Fibroblast of mammary gland (primary cell): ENCODE measurements at regions not wholly inside any gene's neighbourhood (a gene's known extent, or its start where the extent isn't known, plus 50 kb on each side); places are given as distances from the start of the nearest gene placed in this dataset.

Source experiments
- DNase-seq: peaks from one replicate; pipeline ENCODE4 v3.0.0-alpha.2; 2010; ENCODE audit warnings: low read depth
- H3K4me3 ChIP-seq: 2 replicates; pipeline ENCODE4 v1.5.1; 2011; ENCODE audit warnings: low read depth, mild to moderate bottlenecking, low read length, moderate library complexity; ENCODE audit not compliant: control insufficient read depth
- CTCF ChIP-seq: conservative IDR thresholded peaks from 2 replicates; pipeline ENCODE4 v1.5.1; 2011; ENCODE audit warnings: low read depth, low read length, inconsistent platforms; ENCODE audit not compliant: control insufficient read depth, insufficient read depth

GRCh38 chr6:138652824-138653223 lies 120.7 kb upstream of the CCDC28A start:
- no peak for TF ChIP-seq CTCF
- no peak overlapping the region for H3K4me3 ChIP-seq
- DNase-seq = no peak

GRCh38 chr6:138653435-138653834 lies 120.1 kb upstream of the CCDC28A start:
- H3K4me3 ChIP-seq = no peak overlapping the region
- no peak for TF ChIP-seq CTCF
- no peak for DNase-seq

GRCh38 chr6:138654715-138655634 lies 118.6 kb upstream of the CCDC28A start:
- H3K4me3 ChIP-seq = no peak overlapping the region
- peak; percentile 80 for DNase-seq
- TF ChIP-seq CTCF = no peak

- TF ChIP-seq CTCF = no peak
- no peak overlapping the region for H3K4me3 ChIP-seq
- DNase-seq = no peak
Measured at GRCh38 chr6:138655828-138656227, 117.7 kb upstream of the CCDC28A start.

- TF ChIP-seq CTCF = no peak
- no peak overlapping the region for H3K4me3 ChIP-seq
- no peak for DNase-seq
Measured at GRCh38 chr6:138656364-138657064, 117.1 kb upstream of the CCDC28A start.

GRCh38 chr6:138657065-138657425 lies 116.5 kb upstream of the CCDC28A start:
- DNase-seq = no peak
- no peak for TF ChIP-seq CTCF
- H3K4me3 ChIP-seq = no peak overlapping the region
